HCT116 (cell line): ENCODE measurements at regions not wholly inside any gene's neighbourhood (a gene's known extent, or its start where the extent isn't known, plus 50 kb on each side); places are given as distances from the start of the nearest gene placed in this dataset.

Experiments
- ATAC-seq: fragments of 200-7000 bp; cut with Tn5 transposase; 2 replicates; pipeline ENCODE4 v1.9.1; 2020; ENCODE audit warnings: mild to moderate bottlenecking, moderate library complexity
- BruUV-seq: library from RNA; stranded (reverse); fragments of 400-500 nt; replicated peaks from 2 replicates; lab custom pipeline; 2021; lab: Mats Ljungman, UMichigan
- CTCF ChIA-PET: fragments of 300-600 bp; sonication (Branson Sonifier 250); formaldehyde crosslinking; loops from one replicate; lab custom pipeline; 2021; ENCODE audit warnings: antibody characterized with exemption; lab: Charles Lee
- POLR2A ChIA-PET: fragments of 300-600, 350-600 bp; sonication (Branson Sonifier 250); formaldehyde crosslinking; loops from one replicate; lab custom pipeline; 2021; ENCODE audit warnings: antibody characterized with exemption; lab: Charles Lee
- RAD21 ChIA-PET, 2 experiments: fragments of 300-600 bp; sonication (Branson Sonifier 250); formaldehyde crosslinking; loops; one replicate each; lab custom pipeline; 2023; ENCODE audit warnings: low total read pairs in 2 of 2; ENCODE audit not compliant: uncharacterized antibody in 2 of 2, unreplicated experiment in 2 of 2, low non-redundant PET in 1 of 2; lab: Charles Lee
- DNase-seq: peaks from one replicate; pipeline ENCODE4 v3.0.0-alpha.2; 2010; ENCODE audit warnings: low read depth, low spot score
- H2AFZ ChIP-seq: fragments of 200-600 bp; shearing (Covaris generic), sonication (generic); 2 replicates; pipeline ENCODE4 v1.6.1; 2017; ENCODE audit warnings: low read depth, mixed run types, mixed read lengths, antibody characterized with exemption, low read length; ENCODE audit not compliant: poor library complexity, severe bottlenecking
- H3K27ac ChIP-seq: 2 replicates; pipeline ENCODE4 v1.5.1; 2012; ENCODE audit warnings: low read depth, low read length
- H3K27me3 ChIP-seq: fragments of 200-600 bp; sonication (generic); 2 replicates; pipeline ENCODE4 v1.6.1; 2016; ENCODE audit warnings: mixed run types, low read length, mixed read lengths; ENCODE audit not compliant: insufficient read depth
- H3K36me3 ChIP-seq, 2 experiments: fragments of 200-500 bp in 1 of 2; fragments of 200-600 bp in 1 of 2; sonication (Bioruptor generic) in 1 of 2; sonication (generic) in 1 of 2; 2 replicates each; pipeline versions ENCODE4 v1.5.1 to v1.6.1; 2014 to 2016; ENCODE audit warnings: low read length in 2 of 2, inconsistent platforms in 1 of 2, mixed read lengths in 1 of 2, mixed run types in 1 of 2; ENCODE audit not compliant: insufficient read depth in 2 of 2, control insufficient read depth in 1 of 2
- H3K4me1 ChIP-seq, 2 experiments: fragments of 200-600 bp in 1 of 2; sonication (generic) in 1 of 2; 2 replicates each; pipeline versions ENCODE4 v1.5.1 to v1.6.1; 2012 to 2017; ENCODE audit warnings: low read length in 2 of 2, inconsistent platforms in 1 of 2, mild to moderate bottlenecking in 1 of 2, mixed read lengths in 1 of 2, mixed run types in 1 of 2, moderate library complexity in 1 of 2; ENCODE audit not compliant: insufficient read depth in 2 of 2, control insufficient read depth in 1 of 2
- H3K4me2 ChIP-seq: fragments of 200-600 bp; sonication (generic); 2 replicates; pipeline ENCODE4 v1.6.1; 2017; ENCODE audit warnings: mixed run types, low read length, mixed read lengths
- H3K4me3 ChIP-seq, 2 experiments: fragments of 200-600 bp in 1 of 2; sonication (generic) in 1 of 2; replicated peaks in 1 of 2; 2 replicates each; pipeline ENCODE4 v1.5.1; 2011 to 2016; ENCODE audit warnings: low read length in 2 of 2, control low read depth in 1 of 2, low read depth in 1 of 2, mild to moderate bottlenecking in 1 of 2, mixed read lengths in 1 of 2, mixed run types in 1 of 2
- H3K79me2 ChIP-seq: fragments of 200-600 bp; sonication (generic); 2 replicates; pipeline ENCODE4 v1.6.1; 2017; ENCODE audit warnings: mild to moderate bottlenecking, mixed run types, low read length, moderate library complexity, mixed read lengths; ENCODE audit not compliant: insufficient read depth
- H3K9ac ChIP-seq: fragments of 200-600 bp; sonication (generic); 2 replicates; pipeline ENCODE4 v1.6.1; 2016; ENCODE audit warnings: low read length, mixed read lengths
- H3K9me2 ChIP-seq: fragments of 200-600 bp; sonication (generic), shearing (Covaris generic); 2 replicates; pipeline ENCODE4 v1.6.1; 2017; ENCODE audit warnings: mixed run types, mild to moderate bottlenecking, moderate library complexity; ENCODE audit not compliant: insufficient read depth
- H3K9me3 ChIP-seq, 2 experiments: fragments of 200-500 bp in 1 of 2; fragments of 200-600 bp in 1 of 2; sonication (Bioruptor generic) in 1 of 2; sonication (generic) in 1 of 2; 2 replicates each; pipeline ENCODE4 v1.6.1; 2014 to 2017; ENCODE audit warnings: low read length in 2 of 2, mixed read lengths in 2 of 2, inconsistent platforms in 1 of 2, low read depth in 1 of 2, mild to moderate bottlenecking in 1 of 2, mixed run types in 1 of 2, moderate library complexity in 1 of 2; ENCODE audit not compliant: control insufficient read depth in 1 of 2, insufficient read depth in 1 of 2
- H4K20me1 ChIP-seq: fragments of 200-600 bp; sonication (generic), shearing (Covaris generic); 2 replicates; pipeline ENCODE4 v1.6.1; 2017; ENCODE audit warnings: mixed run types, mild to moderate bottlenecking, moderate library complexity; ENCODE audit not compliant: insufficient read depth
- EGR1 ChIP-seq: IDR thresholded peaks from 2 replicates; pipeline ENCODE4 v1.6.1; 2012; ENCODE audit warnings: low read depth
- ELF1 ChIP-seq: IDR thresholded peaks from 2 replicates; pipeline ENCODE4 v1.6.1; 2012; ENCODE audit warnings: low read depth, borderline replicate concordance
- EZH2 ChIP-seq: fragments of 200-600 bp; sonication (generic); IDR thresholded peaks from 2 replicates; pipeline ENCODE4 v1.6.1; 2017; ENCODE audit warnings: antibody characterized with exemption, mixed run types
- EZH2phosphoT487 ChIP-seq: fragments of 200-600 bp; IDR thresholded peaks from 2 replicates; pipeline ENCODE4 v1.6.1; 2018; ENCODE audit warnings: antibody characterized with exemption, borderline replicate concordance
- FOSL1 ChIP-seq: IDR thresholded peaks from 2 replicates; pipeline ENCODE4 v1.6.1; 2012; ENCODE audit warnings: low read depth
- POLR2A ChIP-seq: IDR thresholded peaks from 2 replicates; pipeline ENCODE4 v1.7.0; 2011; ENCODE audit warnings: borderline replicate concordance; ENCODE audit not compliant: insufficient read depth, insufficient read length; ENCODE audit errors: extremely low read depth
- POLR2AphosphoS5 ChIP-seq: IDR thresholded peaks from 2 replicates; pipeline ENCODE4 v1.6.1; 2011; ENCODE audit warnings: mild to moderate bottlenecking, low read depth, low read length, moderate library complexity
- RAD21 ChIP-seq: IDR thresholded peaks from 2 replicates; pipeline ENCODE4 v1.6.1; 2012; ENCODE audit warnings: low read depth, mild to moderate bottlenecking
- SIN3A ChIP-seq: IDR thresholded peaks from 2 replicates; pipeline ENCODE4 v1.6.1; 2012; ENCODE audit warnings: low read depth
- SP1 ChIP-seq: IDR thresholded peaks from 2 replicates; pipeline ENCODE4 v1.6.1; 2012; ENCODE audit warnings: low read depth
- TCF7L2 ChIP-seq: IDR thresholded peaks from 2 replicates; pipeline ENCODE4 v1.7.0; 2011; ENCODE audit warnings: borderline replicate concordance, inconsistent platforms; ENCODE audit not compliant: insufficient read depth, insufficient read length; ENCODE audit errors: extremely low read depth
- YY1 ChIP-seq: IDR thresholded peaks from 2 replicates; pipeline ENCODE4 v1.6.1; 2011; ENCODE audit warnings: low read length, low read depth, moderate library complexity, mild to moderate bottlenecking; ENCODE audit not compliant: insufficient replicate concordance; ENCODE audit errors: extremely low read depth
- ZFX ChIP-seq: fragments of 450-650 bp; IDR thresholded peaks from 2 replicates; pipeline ENCODE4 v1.6.1; 2017
- intact Hi-C: fragments of 100-400 bp; cut with micrococcal nuclease; formaldehyde crosslinking; loops from 2 replicates; pipeline ENCODE4 v1.10.0; 2022
- TF ChIP-seq, protein P1 (sequence below): IDR thresholded peaks from 2 replicates; pipeline ENCODE4 v1.6.1; 2011; ENCODE audit warnings: mild to moderate bottlenecking, low read length, moderate library complexity; ENCODE audit not compliant: insufficient replicate concordance; ENCODE audit errors: extremely low read depth
- TF ChIP-seq, protein P2 (sequence below): IDR thresholded peaks from 2 replicates; pipeline ENCODE4 v1.6.1; 2012
- TF ChIP-seq, protein P3 (sequence below), 3 experiments: fragments of 200-600 bp in 1 of 3; sonication (generic) in 1 of 3; IDR thresholded peaks in 2 of 3; conservative IDR thresholded peaks in 1 of 3; 2 replicates each; pipeline ENCODE4 v1.5.1; 2012 to 2017; ENCODE audit warnings: low read depth in 2 of 3, low read length in 2 of 3, antibody characterized with exemption in 1 of 3, borderline replicate concordance in 1 of 3, control low read depth in 1 of 3, mild to moderate bottlenecking in 1 of 3, mixed read lengths in 1 of 3, mixed run types in 1 of 3, moderate library complexity in 1 of 3; ENCODE audit not compliant: insufficient read depth in 1 of 3
- TF ChIP-seq, protein P4 (sequence below): IDR thresholded peaks from 2 replicates; pipeline ENCODE4 v1.6.1; 2012

DNA sequence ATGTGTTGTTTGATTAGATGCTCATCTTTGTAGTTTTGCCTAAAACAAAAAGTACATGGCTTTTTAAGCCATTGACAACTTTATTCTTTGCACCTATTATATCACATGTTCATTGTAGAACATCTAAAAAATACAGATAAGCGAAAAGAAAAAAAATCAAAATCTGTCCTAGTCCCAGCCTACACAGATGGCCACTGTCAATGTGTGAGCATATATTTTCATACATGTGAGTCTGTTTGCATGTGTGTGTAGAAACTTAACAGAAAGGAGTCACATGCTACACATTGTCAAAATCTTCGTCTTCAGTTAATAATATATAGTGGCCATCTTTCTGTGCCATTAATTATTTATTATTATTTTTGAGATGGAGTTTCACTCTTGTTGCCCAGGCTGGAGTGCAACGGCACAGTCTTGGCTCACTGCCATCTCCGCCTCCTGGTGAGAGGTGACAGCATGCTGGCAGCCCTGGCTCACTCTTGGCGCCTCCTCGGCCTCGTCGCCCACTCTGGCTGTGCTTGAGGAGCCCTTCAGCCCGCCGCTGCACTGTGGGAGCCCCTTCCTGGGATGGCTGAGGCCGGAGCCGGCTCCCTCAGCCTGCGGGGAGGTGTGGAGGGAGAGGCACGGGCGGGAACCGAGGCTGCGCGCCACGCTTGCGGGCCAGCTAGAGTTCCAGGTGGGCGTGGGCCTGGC lies 68.5 kb upstream of the AMZ2 start:
- no peak overlapping the region for H3K27ac ChIP-seq
- H4K20me1 ChIP-seq, result no peaks in the 10 kb centered on the region
- no peaks in the 10 kb centered on the region for H3K79me2 ChIP-seq
- H2AFZ ChIP-seq, result no peak overlapping the region
- H3K4me3 ChIP-seq, result no peak overlapping the region
- ChIA-PET POLR2A (no interaction called here), CTCF (interaction anchor here (0.8 to 1.5 kb wide), 2 partner anchors 21 to 283 kb away, joined by 3 to 6 read pairs; no protein-coding TSS in a partner anchor), RAD21 (no interaction called here)
- DNase-seq (no peak), ATAC-seq (no peak)
- BruUV-seq, result no TSS peak
- intact Hi-C loops, result no loop called here
- TF ChIP-seq, protein P1, sequence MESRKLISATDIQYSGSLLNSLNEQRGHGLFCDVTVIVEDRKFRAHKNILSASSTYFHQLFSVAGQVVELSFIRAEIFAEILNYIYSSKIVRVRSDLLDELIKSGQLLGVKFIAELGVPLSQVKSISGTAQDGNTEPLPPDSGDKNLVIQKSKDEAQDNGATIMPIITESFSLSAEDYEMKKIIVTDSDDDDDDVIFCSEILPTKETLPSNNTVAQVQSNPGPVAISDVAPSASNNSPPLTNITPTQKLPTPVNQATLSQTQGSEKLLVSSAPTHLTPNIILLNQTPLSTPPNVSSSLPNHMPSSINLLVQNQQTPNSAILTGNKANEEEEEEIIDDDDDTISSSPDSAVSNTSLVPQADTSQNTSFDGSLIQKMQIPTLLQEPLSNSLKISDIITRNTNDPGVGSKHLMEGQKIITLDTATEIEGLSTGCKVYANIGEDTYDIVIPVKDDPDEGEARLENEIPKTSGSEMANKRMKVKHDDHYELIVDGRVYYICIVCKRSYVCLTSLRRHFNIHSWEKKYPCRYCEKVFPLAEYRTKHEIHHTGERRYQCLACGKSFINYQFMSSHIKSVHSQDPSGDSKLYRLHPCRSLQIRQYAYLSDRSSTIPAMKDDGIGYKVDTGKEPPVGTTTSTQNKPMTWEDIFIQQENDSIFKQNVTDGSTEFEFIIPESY, result no peak
- TF ChIP-seq POLR2AphosphoS5 (no peak), EGR1 (no peak), POLR2A (no peak), SP1 (no peak), EZH2phosphoT487 (no peak), YY1 (no peak), RAD21 (no peak), EZH2 (no peak), FOSL1 (no peak), ELF1 (no peak), SIN3A (no peak), ZFX (no peak), TCF7L2 (no peak)
- TF ChIP-seq, protein P2, sequence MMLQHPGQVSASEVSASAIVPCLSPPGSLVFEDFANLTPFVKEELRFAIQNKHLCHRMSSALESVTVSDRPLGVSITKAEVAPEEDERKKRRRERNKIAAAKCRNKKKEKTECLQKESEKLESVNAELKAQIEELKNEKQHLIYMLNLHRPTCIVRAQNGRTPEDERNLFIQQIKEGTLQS, result no peak
- TF ChIP-seq, protein P3, sequence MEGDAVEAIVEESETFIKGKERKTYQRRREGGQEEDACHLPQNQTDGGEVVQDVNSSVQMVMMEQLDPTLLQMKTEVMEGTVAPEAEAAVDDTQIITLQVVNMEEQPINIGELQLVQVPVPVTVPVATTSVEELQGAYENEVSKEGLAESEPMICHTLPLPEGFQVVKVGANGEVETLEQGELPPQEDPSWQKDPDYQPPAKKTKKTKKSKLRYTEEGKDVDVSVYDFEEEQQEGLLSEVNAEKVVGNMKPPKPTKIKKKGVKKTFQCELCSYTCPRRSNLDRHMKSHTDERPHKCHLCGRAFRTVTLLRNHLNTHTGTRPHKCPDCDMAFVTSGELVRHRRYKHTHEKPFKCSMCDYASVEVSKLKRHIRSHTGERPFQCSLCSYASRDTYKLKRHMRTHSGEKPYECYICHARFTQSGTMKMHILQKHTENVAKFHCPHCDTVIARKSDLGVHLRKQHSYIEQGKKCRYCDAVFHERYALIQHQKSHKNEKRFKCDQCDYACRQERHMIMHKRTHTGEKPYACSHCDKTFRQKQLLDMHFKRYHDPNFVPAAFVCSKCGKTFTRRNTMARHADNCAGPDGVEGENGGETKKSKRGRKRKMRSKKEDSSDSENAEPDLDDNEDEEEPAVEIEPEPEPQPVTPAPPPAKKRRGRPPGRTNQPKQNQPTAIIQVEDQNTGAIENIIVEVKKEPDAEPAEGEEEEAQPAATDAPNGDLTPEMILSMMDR (IDR thresholded peaks at IDR 0.05 in 2 of 3, conservative IDR thresholded peaks at IDR 0.05 in 1 of 3; ENCODE audit: borderline replicate concordance in 1 of 3, insufficient read depth in 1 of 3, low read depth in 2 of 3, low read length in 2 of 3), result no peak
- TF ChIP-seq, protein P4, sequence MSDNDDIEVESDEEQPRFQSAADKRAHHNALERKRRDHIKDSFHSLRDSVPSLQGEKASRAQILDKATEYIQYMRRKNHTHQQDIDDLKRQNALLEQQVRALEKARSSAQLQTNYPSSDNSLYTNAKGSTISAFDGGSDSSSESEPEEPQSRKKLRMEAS, result no peak
- H3K36me3 ChIP-seq, result no peaks in the 10 kb centered on the region
- H3K4me1 ChIP-seq, result peaks cover 28 to 43% of the 10 kb centered on the region in 2 experiments
- no peak overlapping the region for H3K9ac ChIP-seq
- H3K9me2 ChIP-seq, result no peaks in the 10 kb centered on the region
- no peak overlapping the region for H3K4me2 ChIP-seq
- H3K27me3 ChIP-seq, result no peaks in the 10 kb centered on the region
- no peaks in the 10 kb centered on the region for H3K9me3 ChIP-seq
